PC-9 (cell line): ENCODE measurements at regions not wholly inside any gene's neighbourhood (a gene's known extent, or its start where the extent isn't known, plus 50 kb on each side); places are given as distances from the start of the nearest gene placed in this dataset.

Experiments used
- CTCF ChIP-seq: fragments of 200-600 bp; sonication (generic); conservative IDR thresholded peaks from 2 replicates; pipeline ENCODE4 v1.6.1; 2017; ENCODE audit warnings: mixed run types, antibody characterized with exemption, mild to moderate bottlenecking, moderate library complexity
- EZH2 ChIP-seq: fragments of 200-600 bp; sonication (generic); IDR thresholded peaks from 2 replicates; pipeline ENCODE4 v1.8.0; 2017; ENCODE audit warnings: antibody characterized with exemption, low read depth

GRCh38 chr5:15103864-15104263 is 232.3 kb upstream of the ANKH start:
- no peak for TF ChIP-seq EZH2
- TF ChIP-seq CTCF = no peak
